ENCODE measurements at regions not wholly inside any gene's neighbourhood (a gene's known extent, or its start where the extent isn't known, plus 50 kb on each side); places are given as distances from the start of the nearest gene placed in this dataset.

- TF ChIP-seq POLR2A (IDR thresholded peaks at IDR 0.05): no peak
- TF ChIP-seq, protein P1, sequence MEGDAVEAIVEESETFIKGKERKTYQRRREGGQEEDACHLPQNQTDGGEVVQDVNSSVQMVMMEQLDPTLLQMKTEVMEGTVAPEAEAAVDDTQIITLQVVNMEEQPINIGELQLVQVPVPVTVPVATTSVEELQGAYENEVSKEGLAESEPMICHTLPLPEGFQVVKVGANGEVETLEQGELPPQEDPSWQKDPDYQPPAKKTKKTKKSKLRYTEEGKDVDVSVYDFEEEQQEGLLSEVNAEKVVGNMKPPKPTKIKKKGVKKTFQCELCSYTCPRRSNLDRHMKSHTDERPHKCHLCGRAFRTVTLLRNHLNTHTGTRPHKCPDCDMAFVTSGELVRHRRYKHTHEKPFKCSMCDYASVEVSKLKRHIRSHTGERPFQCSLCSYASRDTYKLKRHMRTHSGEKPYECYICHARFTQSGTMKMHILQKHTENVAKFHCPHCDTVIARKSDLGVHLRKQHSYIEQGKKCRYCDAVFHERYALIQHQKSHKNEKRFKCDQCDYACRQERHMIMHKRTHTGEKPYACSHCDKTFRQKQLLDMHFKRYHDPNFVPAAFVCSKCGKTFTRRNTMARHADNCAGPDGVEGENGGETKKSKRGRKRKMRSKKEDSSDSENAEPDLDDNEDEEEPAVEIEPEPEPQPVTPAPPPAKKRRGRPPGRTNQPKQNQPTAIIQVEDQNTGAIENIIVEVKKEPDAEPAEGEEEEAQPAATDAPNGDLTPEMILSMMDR (IDR thresholded peaks at IDR 0.05): no peak
- TF ChIP-seq POLR2AphosphoS5 (IDR thresholded peaks at IDR 0.05): no peak
- no peak for TF ChIP-seq EP300 (IDR thresholded peaks at IDR 0.05)
Measured at GRCh38 chr7:123367031-123367430, 167.3 kb upstream of the SLC13A1 start.

Data from upper lobe of left lung (tissue), 4 donors.